ENCODE measurements at regions not wholly inside any gene's neighbourhood (a gene's known extent, or its start where the extent isn't known, plus 50 kb on each side); places are given as distances from the start of the nearest gene placed in this dataset.

- H3K4me2 ChIP-seq (ENCODE audit: low read length), result no peak overlapping the region
- no peaks in the 10 kb centered on the region for H3K36me3 ChIP-seq (ENCODE audit: insufficient read depth, low read length)
- no peak overlapping the region for H3K9ac ChIP-seq (ENCODE audit: low read length)
- no peaks in the 10 kb centered on the region for H3K79me2 ChIP-seq (replicated peaks; ENCODE audit: insufficient read depth, low read length)
- H3K4me3 ChIP-seq (ENCODE audit: low read length), result no peak overlapping the region
- no peaks in the 10 kb centered on the region for H3K9me2 ChIP-seq (ENCODE audit: insufficient read depth, low read length)
- H4K20me1 ChIP-seq (ENCODE audit: insufficient read depth), result no peaks in the 10 kb centered on the region
- TF ChIP-seq MXI1 (conservative IDR thresholded peaks at IDR 0.05; ENCODE audit: poor library complexity, severe bottlenecking) (no peak), RAD21 (conservative IDR thresholded peaks at IDR 0.05) (no peak), REST (IDR thresholded peaks at IDR 0.05; ENCODE audit: borderline replicate concordance) (no peak), POLR2AphosphoS5 (IDR thresholded peaks at IDR 0.05) (no peak), CTCF (IDR thresholded peaks at IDR 0.05; ENCODE audit: poor library complexity, severe bottlenecking) (no peak)
- H3F3A ChIP-seq (ENCODE audit: insufficient read depth, low read length, poor library complexity, severe bottlenecking), result no peaks in the 10 kb centered on the region
- H3K27ac ChIP-seq (ENCODE audit: low read length), result no peak overlapping the region
- no peaks in the 10 kb centered on the region for H3K27me3 ChIP-seq (ENCODE audit: insufficient read depth, low read depth, low read length)
- H3K9me3 ChIP-seq (ENCODE audit: low read length), result no peaks in the 10 kb centered on the region
- H2AFZ ChIP-seq (ENCODE audit: low read depth, low read length), result no peak overlapping the region
Measured at GRCh38 chr14:83171761-83172160, 1638.1 kb upstream of the SEL1L start.

GRCh38 chr14:83172363-83172762 lies 1638.7 kb upstream of the SEL1L start:
- H4K20me1 ChIP-seq (ENCODE audit: insufficient read depth), result no peaks in the 10 kb centered on the region
- H3K9ac ChIP-seq (ENCODE audit: low read length), result no peak overlapping the region
- H3K4me3 ChIP-seq (ENCODE audit: low read length), result no peak overlapping the region
- H2AFZ ChIP-seq (ENCODE audit: low read depth, low read length), result no peak overlapping the region
- H3K9me3 ChIP-seq (ENCODE audit: low read length), result no peaks in the 10 kb centered on the region
- TF ChIP-seq RAD21 (conservative IDR thresholded peaks at IDR 0.05) (no peak), POLR2AphosphoS5 (IDR thresholded peaks at IDR 0.05) (no peak), SMC3 (conservative IDR thresholded peaks at IDR 0.05; ENCODE audit: poor library complexity) (no peak), REST (IDR thresholded peaks at IDR 0.05; ENCODE audit: borderline replicate concordance) (no peak), TAF1 (IDR thresholded peaks at IDR 0.05; ENCODE audit: low read depth) (no peak), CTCF (IDR thresholded peaks at IDR 0.05; ENCODE audit: poor library complexity, severe bottlenecking) (no peak), EZH2 (IDR thresholded peaks at IDR 0.05; ENCODE audit: borderline replicate concordance, insufficient read depth, low read length, poor library complexity, severe bottlenecking) (no peak), EP300 (conservative IDR thresholded peaks at IDR 0.05; ENCODE audit: poor library complexity, severe bottlenecking) (no peak), MXI1 (conservative IDR thresholded peaks at IDR 0.05; ENCODE audit: poor library complexity, severe bottlenecking) (no peak)
- H3K27me3 ChIP-seq (ENCODE audit: insufficient read depth, low read depth, low read length), result no peaks in the 10 kb centered on the region
- no peaks in the 10 kb centered on the region for H3F3A ChIP-seq (ENCODE audit: insufficient read depth, low read length, poor library complexity, severe bottlenecking)
- H3K36me3 ChIP-seq (ENCODE audit: insufficient read depth, low read length), result no peaks in the 10 kb centered on the region
- no peak overlapping the region for H3K27ac ChIP-seq (ENCODE audit: low read length)
- H3K79me2 ChIP-seq (replicated peaks; ENCODE audit: insufficient read depth, low read length), result no peaks in the 10 kb centered on the region
- H3K4me2 ChIP-seq (ENCODE audit: low read length), result no peak overlapping the region
- no peaks in the 10 kb centered on the region for H3K9me2 ChIP-seq (ENCODE audit: insufficient read depth, low read length)
